Adrenal gland (tissue), 9 donors: ENCODE measurements at regions not wholly inside any gene's neighbourhood (a gene's known extent, or its start where the extent isn't known, plus 50 kb on each side); places are given as distances from the start of the nearest gene placed in this dataset.

ENCODE experiments used
- DNase-seq, 7 donors: peaks; one replicate each; pipeline ENCODE4 v3.0.0-alpha.2; 2019 to 2020
- H3K27ac ChIP-seq, 5 donors: fragments of 200-600 bp; sonication (generic) in 4 of 5; 1 replicate in 3 of 5; 2 replicates in 2 of 5; pipeline versions ENCODE4 v1.5.1 to v1.8.0; 2016 to 2020; ENCODE audit warnings: mild to moderate bottlenecking in 1 of 5
- H3K27me3 ChIP-seq: fragments of 200-600 bp; 2 replicates; pipeline ENCODE4 v1.8.0; 2021
- H3K36me3 ChIP-seq, 2 donors: fragments of 200-600 bp; replicated peaks in 1 of 2; 1 replicate in 1 of 2; 2 replicates in 1 of 2; pipeline versions ENCODE4 v1.5.1 to v1.8.0; 2018 to 2022
- H3K4me1 ChIP-seq, 2 donors: fragments of 200-600 bp; replicated peaks in 1 of 2; 1 replicate in 1 of 2; 2 replicates in 1 of 2; pipeline versions ENCODE4 v1.5.1 to v1.8.0; 2018 to 2021
- H3K4me3 ChIP-seq, 4 donors: fragments of 200-600 bp; sonication (generic) in 3 of 4; one replicate each; pipeline ENCODE4 v1.5.1; 2016 to 2018
- H3K9me3 ChIP-seq, 3 donors: fragments of 200-600 bp; sonication (generic) in 1 of 3; replicated peaks in 1 of 3; 1 replicate in 2 of 3; 2 replicates in 1 of 3; pipeline versions ENCODE4 v1.5.1 to v1.8.0; 2016 to 2021
- POLR2A ChIP-seq, 2 donors: fragments of 450-650 bp; IDR thresholded peaks; one replicate each; pipeline ENCODE4 v1.6.1; 2017; ENCODE audit warnings: antibody characterized with exemption in 2 of 2, mild to moderate bottlenecking in 2 of 2, moderate library complexity in 1 of 2
- WGBS, 4 donors: extraction: QIAGEN DNeasy Blood & Tissue Kit in 2 of 4; methylation state at CpG; one replicate each; pipeline versions ENCODE4 v1.1.5 to v1.1.7; 2013 to 2017; 5-methylcytosine and 5-hydroxymethylcytosine counted together
- intact Hi-C, 2 donors: fragments of 100-400 bp; cut with DNase I; formaldehyde crosslinking; loops; one replicate each; pipeline versions ENCODE4 v1.14.1 to v1.15.0; 2022 to 2023
- TF ChIP-seq, protein P1 (sequence below), 6 experiments: fragments of 450-650 bp in 4 of 6; fragments of 200-600 bp in 2 of 6; sonication (generic) in 1 of 6; IDR thresholded peaks; 1 replicate in 5 of 6; 2 replicates in 1 of 6; pipeline versions ENCODE4 v1.5.1 to v1.8.0; 2016 to 2021; ENCODE audit warnings: antibody characterized with exemption in 6 of 6, mild to moderate bottlenecking in 2 of 6, moderate library complexity in 1 of 6
- donor health status: healthy with polysubstance abuse.
- donor health status: Bipolar disorder and iron deficiency.
- donor health status: DM: yes; HTN: yes; CAD: no.
- donor health status: DM: no; HTN: no; CAD: no.
- donor health status: DM: no; HTN: no; CAD: no.

DNA sequence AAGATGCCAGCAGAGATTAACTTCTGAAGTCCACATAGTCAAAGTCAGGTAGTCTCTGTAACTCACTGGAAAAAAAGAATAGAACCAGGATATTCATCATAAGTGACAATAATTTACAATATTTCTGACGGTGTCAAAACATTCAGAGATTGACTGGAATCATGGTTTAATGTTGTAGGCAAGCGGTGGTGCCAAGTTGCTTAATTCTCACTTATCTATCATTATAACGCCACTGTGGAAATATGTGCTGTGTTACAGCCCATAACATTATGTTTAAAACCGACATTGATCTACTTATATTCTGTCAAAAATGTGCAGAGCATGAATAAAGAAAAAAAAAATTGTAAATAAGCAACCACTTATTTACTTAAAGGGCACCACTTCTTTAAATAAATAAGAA lies 801.7 kb downstream of the DIPK2A start:
- Histone ChIP-seq H3K4me1 (no peaks in the 10 kb centered on the region), H3K27ac (no peak overlapping the region), H3K4me3 (no peak overlapping the region), H3K27me3 (no peaks in the 10 kb centered on the region), H3K9me3 (no peaks in the 10 kb centered on the region), H3K36me3 (no peaks in the 10 kb centered on the region)
- intact Hi-C loops = no loop called here
- WGBS, 4 donors = 81 to 91% (median 85%) methylated on average over 4 of the region's 4 CpGs
- TF ChIP-seq POLR2A (IDR thresholded peaks at IDR 0.05) = no peak
- TF ChIP-seq, protein P1, sequence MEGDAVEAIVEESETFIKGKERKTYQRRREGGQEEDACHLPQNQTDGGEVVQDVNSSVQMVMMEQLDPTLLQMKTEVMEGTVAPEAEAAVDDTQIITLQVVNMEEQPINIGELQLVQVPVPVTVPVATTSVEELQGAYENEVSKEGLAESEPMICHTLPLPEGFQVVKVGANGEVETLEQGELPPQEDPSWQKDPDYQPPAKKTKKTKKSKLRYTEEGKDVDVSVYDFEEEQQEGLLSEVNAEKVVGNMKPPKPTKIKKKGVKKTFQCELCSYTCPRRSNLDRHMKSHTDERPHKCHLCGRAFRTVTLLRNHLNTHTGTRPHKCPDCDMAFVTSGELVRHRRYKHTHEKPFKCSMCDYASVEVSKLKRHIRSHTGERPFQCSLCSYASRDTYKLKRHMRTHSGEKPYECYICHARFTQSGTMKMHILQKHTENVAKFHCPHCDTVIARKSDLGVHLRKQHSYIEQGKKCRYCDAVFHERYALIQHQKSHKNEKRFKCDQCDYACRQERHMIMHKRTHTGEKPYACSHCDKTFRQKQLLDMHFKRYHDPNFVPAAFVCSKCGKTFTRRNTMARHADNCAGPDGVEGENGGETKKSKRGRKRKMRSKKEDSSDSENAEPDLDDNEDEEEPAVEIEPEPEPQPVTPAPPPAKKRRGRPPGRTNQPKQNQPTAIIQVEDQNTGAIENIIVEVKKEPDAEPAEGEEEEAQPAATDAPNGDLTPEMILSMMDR (IDR thresholded peaks at IDR 0.05) = no peak
- DNase-seq = no peak

DNA sequence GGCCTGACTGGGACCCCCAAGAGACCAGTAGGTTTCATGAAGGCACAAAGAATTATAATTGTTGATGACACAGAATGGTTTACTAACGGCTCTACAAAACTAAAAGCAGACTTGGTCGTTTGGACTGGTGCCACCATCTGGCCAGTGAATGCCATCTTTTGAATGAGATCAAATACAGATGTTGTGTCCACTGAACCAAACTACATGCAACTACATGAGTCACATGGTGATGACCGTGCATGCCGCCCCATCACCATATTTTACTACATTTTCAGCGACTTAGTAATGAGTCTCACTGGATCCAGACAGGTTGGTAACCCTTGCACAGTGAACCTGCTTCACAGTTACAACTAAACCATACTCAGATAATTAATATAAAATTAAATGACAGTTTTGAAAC lies 803.3 kb downstream of the DIPK2A start:
- no peaks in the 10 kb centered on the region for H3K4me1 ChIP-seq
- intact Hi-C loops = no loop called here
- H3K27me3 ChIP-seq = no peaks in the 10 kb centered on the region
- no peak overlapping the region for H3K27ac ChIP-seq
- 86 to 92% (median 88%) methylated on average over 5 of the region's 5 CpGs for WGBS, 4 donors
- DNase-seq = no peak
- TF ChIP-seq, protein P1 (IDR thresholded peaks at IDR 0.05) = no peak
- TF ChIP-seq POLR2A (IDR thresholded peaks at IDR 0.05) = no peak
- H3K9me3 ChIP-seq = no peaks in the 10 kb centered on the region
- no peak overlapping the region for H3K4me3 ChIP-seq
- no peaks in the 10 kb centered on the region for H3K36me3 ChIP-seq

DNA sequence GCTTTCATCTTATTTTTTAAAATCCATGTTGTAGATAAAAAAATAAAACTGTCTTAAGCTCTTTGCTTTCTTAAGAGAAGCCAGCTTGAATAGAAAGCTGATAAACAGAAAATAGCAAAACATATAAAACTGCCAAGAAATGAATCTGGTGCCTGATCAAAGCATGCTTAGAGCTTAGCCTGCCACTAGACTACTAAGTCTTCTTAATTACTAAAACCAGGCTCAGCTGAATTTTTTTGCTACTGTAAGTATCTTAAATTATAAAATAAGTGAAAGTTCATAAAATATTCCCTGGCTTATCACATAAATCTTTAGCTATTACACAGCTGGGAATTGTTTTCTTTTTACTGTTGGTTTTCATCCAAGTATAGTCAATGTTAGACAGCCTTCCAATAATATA lies 803.9 kb downstream of the DIPK2A start:
- intact Hi-C loops = no loop called here
- Histone ChIP-seq H3K4me3 (no peak overlapping the region), H3K27me3 (no peaks in the 10 kb centered on the region), H3K36me3 (no peaks in the 10 kb centered on the region), H3K27ac (no peak overlapping the region), H3K4me1 (no peaks in the 10 kb centered on the region), H3K9me3 (no peaks in the 10 kb centered on the region)
- no peak for DNase-seq
- TF ChIP-seq, protein P1 (IDR thresholded peaks at IDR 0.05) = no peak
- no peak for TF ChIP-seq POLR2A (IDR thresholded peaks at IDR 0.05)

DNA sequence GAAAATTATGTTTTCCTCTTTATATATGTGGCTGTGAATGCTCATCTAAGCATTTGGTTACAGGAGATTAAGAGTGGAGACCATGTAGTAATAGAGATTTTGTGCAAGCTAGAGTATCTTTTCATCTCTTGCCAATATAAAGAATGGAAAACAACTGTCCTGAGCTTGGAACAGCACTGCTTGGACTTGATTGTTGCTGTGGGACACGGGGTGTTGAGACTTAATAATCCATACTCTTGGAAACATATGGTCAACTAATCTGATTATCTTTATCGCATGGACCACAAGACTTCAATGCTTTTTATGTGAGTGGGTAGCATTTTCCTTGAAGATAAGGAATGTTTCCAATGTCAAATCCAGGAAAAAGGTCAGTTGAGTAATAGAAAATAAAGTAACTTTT lies 806.3 kb downstream of the DIPK2A start:
- 67 to 79% (median 75%) methylated on average over 2 of the region's 2 CpGs for WGBS, 4 donors
- Histone ChIP-seq H3K27ac (no peak overlapping the region), H3K4me1 (no peaks in the 10 kb centered on the region), H3K36me3 (no peaks in the 10 kb centered on the region), H3K9me3 (no peaks in the 10 kb centered on the region), H3K4me3 (no peak overlapping the region), H3K27me3 (no peaks in the 10 kb centered on the region)
- intact Hi-C loops = no loop called here
- no peak for DNase-seq
- TF ChIP-seq, protein P1 (IDR thresholded peaks at IDR 0.05) = no peak
- TF ChIP-seq POLR2A (IDR thresholded peaks at IDR 0.05) = no peak
